ENCODE measurements at regions not wholly inside any gene's neighbourhood (a gene's known extent, or its start where the extent isn't known, plus 50 kb on each side); places are given as distances from the start of the nearest gene placed in this dataset.

GRCh38 chr13:109979228-109979627 is 192.8 kb upstream of the IRS2 start:
- Mint-ChIP-seq H3K27ac (no peak overlapping the region), H3K4me1 (peaks cover 24% of the 10 kb centered on the region), H3K27me3 (ENCODE audit: low read depth) (peaks cover 3% of the 10 kb centered on the region), H3K4me3 (no peak overlapping the region), H3K36me3 (no peaks in the 10 kb centered on the region), H3K9me3 (no peaks in the 10 kb centered on the region)
- no peak for TF ChIP-seq CTCF (IDR thresholded peaks at IDR 0.05; ENCODE audit: unreplicated experiment)
- no peak for DNase-seq (ENCODE audit: low spot score in 2 of 2, unreplicated experiment in 2 of 2)

DNA sequence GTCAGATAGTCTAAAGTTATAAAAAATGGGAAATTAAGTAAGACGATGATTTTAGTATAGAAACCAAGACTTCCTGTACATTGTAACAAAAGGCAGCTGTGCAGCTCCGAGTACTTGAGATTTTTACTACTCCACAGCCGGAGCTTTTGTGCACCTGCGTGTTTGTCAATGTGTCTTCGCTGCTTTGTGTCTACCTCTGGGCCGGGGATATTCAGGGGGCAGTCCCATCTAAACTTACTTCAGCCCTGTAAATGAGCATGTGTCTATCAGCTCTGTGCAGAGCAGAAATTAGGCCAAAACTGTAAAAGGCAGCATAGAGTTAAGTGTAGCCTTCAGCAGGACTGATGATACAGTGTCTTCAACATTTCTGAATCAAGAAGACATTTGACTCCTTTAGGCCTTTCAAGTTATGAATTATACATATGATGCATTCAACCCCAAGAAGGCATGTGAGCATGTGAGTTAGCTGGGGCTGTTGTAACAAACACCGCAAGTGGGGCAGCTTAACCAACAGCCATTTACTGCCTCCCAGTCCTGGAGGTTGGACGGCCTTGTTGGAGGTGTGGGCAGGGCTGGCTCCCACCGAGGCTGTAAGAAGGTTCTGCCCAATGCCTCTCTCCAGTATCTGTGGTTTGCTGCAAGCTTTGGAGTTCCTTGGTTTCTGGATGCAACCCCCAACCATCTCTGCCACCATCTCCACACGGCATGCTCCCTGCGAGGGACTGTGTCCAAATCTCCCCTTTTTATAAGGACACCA is 191.0 kb upstream of the IRS2 start:
- Mint-ChIP-seq H3K4me3 (no peak overlapping the region), H3K4me1 (peaks cover 9% of the 10 kb centered on the region), H3K27me3 (ENCODE audit: low read depth) (peaks cover 6% of the 10 kb centered on the region), H3K36me3 (no peaks in the 10 kb centered on the region), H3K27ac (no peak overlapping the region), H3K9me3 (no peaks in the 10 kb centered on the region)
- no peak for DNase-seq (ENCODE audit: low spot score in 2 of 2, unreplicated experiment in 2 of 2)
- no peak for TF ChIP-seq CTCF (IDR thresholded peaks at IDR 0.05; ENCODE audit: unreplicated experiment)

DNA sequence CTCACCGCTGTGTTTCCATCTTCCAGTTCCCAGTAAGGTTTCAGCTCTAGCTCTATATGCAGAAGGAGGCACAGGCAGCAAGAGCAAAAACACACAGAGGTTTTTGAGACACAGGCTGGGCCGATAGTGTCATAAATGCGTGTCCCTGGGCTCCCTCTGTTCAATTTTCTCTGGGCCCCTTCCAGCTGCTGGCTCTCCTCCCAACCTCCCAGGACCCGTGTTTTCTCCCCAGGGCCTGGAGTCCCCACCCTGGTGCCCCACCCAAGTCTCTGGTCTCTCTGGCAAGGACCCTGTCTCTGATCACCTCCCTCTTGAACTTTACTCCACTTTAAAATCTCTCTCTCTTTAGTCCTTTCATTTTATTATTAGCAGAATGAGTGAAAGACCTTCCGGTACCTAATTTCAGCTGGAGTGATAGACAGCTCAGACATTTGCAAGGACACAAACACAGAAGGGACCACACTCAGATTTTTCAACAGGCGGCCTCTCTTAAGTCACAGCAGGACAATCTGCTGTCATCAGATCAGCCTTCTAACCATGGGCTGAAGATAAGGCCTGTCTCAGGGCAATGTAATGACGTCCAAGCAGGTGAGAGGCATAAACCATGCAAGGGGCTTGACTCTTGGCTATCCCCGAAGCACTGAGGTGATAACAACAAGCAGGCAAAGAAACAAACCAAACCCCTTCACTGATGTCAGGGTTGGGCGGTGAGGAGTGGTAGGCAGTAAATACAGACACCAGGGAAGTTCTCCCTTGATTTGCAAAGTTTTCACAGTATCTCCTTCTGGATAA is 190.0 kb upstream of the IRS2 start:
- Mint-ChIP-seq H3K27me3 (ENCODE audit: low read depth) (peaks cover 6% of the 10 kb centered on the region), H3K36me3 (no peaks in the 10 kb centered on the region), H3K27ac (no peak overlapping the region), H3K9me3 (no peaks in the 10 kb centered on the region), H3K4me1 (peaks cover 3% of the 10 kb centered on the region), H3K4me3 (no peak overlapping the region)
- DNase-seq (ENCODE audit: low spot score in 2 of 2, unreplicated experiment in 2 of 2) = no peak
- TF ChIP-seq CTCF (IDR thresholded peaks at IDR 0.05; ENCODE audit: unreplicated experiment) = no peak

DNA sequence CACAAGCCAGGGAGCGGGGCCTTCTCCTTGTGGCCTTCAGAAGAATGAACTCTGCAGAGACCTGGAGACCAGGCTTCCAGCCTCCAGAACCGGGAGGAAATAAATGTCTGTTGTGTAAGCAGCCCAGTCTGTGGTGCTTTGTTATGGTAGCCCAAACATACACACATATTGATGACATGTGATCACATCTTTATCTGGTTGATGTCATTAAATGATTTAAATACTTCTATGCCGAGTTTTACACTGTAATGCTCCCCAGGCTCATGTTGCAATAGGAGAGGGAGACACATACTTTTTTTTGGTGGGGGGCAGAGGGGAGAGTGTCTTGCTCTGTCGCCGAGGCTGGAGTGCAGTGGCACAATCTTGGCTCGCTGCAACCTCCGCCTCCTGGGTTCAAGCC is 188.0 kb upstream of the IRS2 start:
- TF ChIP-seq CTCF (IDR thresholded peaks at IDR 0.05; ENCODE audit: unreplicated experiment) = no peak
- peaks cover 13% of the 10 kb centered on the region for H3K9me3 Mint-ChIP-seq
- H3K4me1 Mint-ChIP-seq = peaks cover 3% of the 10 kb centered on the region
- H3K36me3 Mint-ChIP-seq = peaks cover 8% of the 10 kb centered on the region
- no peak for DNase-seq (ENCODE audit: low spot score in 2 of 2, unreplicated experiment in 2 of 2)
- H3K4me3 Mint-ChIP-seq = no peak overlapping the region
- H3K27me3 Mint-ChIP-seq (ENCODE audit: low read depth) = peaks cover 6% of the 10 kb centered on the region
- H3K27ac Mint-ChIP-seq = no peak overlapping the region

- Mint-ChIP-seq H3K4me3 (no peak overlapping the region), H3K9me3 (peaks cover 13% of the 10 kb centered on the region), H3K27ac (no peak overlapping the region), H3K4me1 (peaks cover 3% of the 10 kb centered on the region), H3K27me3 (ENCODE audit: low read depth) (peaks cover 6% of the 10 kb centered on the region), H3K36me3 (peaks cover 8% of the 10 kb centered on the region)
- no peak for TF ChIP-seq CTCF (IDR thresholded peaks at IDR 0.05; ENCODE audit: unreplicated experiment)
- no peak for DNase-seq (ENCODE audit: low spot score in 2 of 2, unreplicated experiment in 2 of 2)
Observed at GRCh38 chr13:109973279-109973678, 186.9 kb upstream of the IRS2 start.
